Daoy (cell line): ENCODE measurements at regions not wholly inside any gene's neighbourhood (a gene's known extent, or its start where the extent isn't known, plus 50 kb on each side); places are given as distances from the start of the nearest gene placed in this dataset.
"Not testable (repeated sequence)": the region's sequence is repeated elsewhere in the genome, so short reads cannot be mapped to it uniquely, and the experiment has no call there.

Experiments
- DNase-seq: peaks from one replicate; pipeline ENCODE4 v3.0.0-alpha.2; 2015; ENCODE audit warnings: low read depth

GRCh38 chr21:20760221-20760620 is 238.0 kb upstream of the NCAM2 start:
- no peak for DNase-seq

GRCh38 chr21:20774737-20775136 is 223.5 kb upstream of the NCAM2 start:
- no peak for DNase-seq

DNA sequence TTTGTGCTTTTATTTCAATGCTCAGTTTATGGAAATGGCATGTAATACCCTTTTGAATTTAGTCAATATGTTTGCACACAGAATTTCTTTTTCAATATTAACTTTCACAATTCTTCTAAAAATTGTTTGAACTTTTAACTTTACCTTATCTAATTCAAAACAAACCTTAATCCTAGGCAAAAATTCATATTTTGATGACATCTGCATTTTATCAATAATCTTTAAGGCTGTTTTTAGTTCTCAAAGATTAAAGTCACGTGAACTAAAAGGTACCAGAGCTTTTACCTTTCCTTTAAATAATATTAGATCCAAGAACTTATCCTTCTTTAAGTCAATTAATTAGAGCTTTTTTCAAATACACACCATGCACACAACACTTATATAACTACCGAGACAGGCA is 218.9 kb upstream of the NCAM2 start:
- DNase-seq: no peak

DNA sequence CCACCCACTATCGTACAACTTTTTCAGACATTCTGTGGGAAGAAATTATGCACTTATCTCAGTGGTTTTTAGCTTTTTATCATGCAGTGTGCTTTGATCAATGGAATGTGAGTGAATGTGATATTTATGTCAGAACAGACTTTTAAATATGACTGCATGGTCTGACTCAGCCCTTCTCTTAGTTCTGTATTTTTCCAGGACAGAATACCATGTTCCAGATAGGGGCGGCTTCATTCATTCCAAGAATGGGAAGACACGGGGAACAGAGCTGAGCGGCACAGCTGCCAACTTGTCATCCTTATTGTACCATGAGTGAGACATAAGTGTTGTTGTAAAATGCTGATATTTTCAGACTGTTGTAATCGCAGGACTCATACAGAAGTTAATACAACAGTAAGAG is 214.6 kb upstream of the NCAM2 start:
- peak; percentile 4 for DNase-seq

- no peak for DNase-seq
Observed at GRCh38 chr21:20789729-20790500, 208.3 kb upstream of the NCAM2 start.

DNA sequence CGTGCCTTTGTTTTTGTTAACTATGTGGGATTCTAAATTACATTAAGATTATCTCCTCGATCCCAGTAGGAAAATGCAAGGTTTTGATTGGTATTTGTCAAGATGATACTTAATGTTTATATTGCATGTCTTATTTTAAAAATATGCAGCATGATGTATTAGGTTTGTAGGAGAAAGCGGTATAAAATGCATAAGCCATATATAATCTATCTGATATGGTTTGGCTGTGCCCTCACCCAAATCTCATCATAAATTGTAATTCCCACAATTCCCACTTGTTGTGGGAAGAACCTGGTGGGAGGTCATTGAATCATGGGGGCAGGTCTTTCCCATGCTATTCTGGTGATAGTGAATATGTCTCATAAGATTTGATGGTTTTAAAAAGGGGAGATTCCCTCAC is 198.1 kb upstream of the NCAM2 start:
- DNase-seq: no peak

DNA sequence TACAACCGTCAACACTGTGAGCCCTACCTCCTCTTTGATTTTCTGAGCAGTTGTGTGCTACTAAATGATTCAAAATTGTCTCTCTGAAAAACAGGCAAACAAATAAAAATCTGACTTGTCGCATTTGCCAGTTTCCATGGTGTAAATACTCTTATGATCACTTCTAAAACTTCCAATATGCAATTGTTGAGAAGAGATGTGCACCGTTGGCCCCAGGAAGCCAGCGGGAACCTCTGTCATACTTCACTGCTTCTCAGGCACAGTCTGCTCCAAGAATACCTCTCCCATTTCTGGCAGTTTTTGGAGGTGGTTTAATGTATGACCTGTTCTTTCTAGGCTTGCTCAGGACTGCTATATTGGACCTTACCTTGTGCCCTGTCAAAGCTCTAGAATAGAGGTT is 196.0 kb upstream of the NCAM2 start:
- DNase-seq: no peak

- DNase-seq: no peak
Observed at GRCh38 chr21:20802631-20803260, 195.5 kb upstream of the NCAM2 start.

- DNase-seq: no peak
Observed at GRCh38 chr21:20811702-20812101, 186.5 kb upstream of the NCAM2 start.

DNA sequence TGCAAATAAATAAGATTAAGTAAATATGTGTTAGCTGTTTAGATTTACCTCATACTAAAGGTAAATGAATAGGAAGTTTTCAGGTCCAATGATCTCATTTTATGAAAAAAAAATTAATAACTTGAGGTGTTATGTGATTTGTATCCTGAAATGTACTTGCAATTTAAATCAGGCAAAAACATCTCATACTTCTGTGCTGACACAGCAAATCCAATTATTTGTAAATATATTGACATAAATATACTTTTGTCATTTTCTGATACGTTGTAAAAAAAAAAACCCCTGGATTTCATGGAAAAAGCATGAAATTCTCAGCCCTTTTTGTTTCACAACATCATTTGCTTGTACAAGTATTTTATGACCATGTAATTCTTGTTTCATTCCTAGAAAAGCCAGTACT is 184.1 kb upstream of the NCAM2 start:
- no peak for DNase-seq

- peak; percentile 1 for DNase-seq
Observed at GRCh38 chr21:20822666-20823065, 175.5 kb upstream of the NCAM2 start.

DNA sequence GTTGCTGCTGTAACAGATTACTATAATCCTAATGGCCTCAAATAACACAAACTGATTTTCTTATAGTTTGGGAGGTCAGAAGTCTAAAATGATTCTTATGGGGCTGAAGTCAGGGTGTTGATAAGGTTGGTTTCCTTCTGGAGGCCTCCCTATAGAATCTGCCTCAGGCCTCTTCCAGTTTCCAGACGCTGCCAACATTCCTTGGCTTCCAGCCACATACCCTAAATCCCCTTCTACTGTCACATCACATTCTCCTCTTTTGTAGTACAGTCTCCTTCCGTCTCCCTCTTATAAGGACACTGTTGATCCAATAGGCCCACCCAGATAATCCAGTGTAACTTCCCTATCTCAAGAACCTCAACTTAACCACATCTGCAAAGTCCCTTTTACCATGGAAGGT is 145.3 kb upstream of the NCAM2 start:
- peak; percentile 2 for DNase-seq

- DNase-seq: no peak
Observed at GRCh38 chr21:20856926-20857325, 141.3 kb upstream of the NCAM2 start.

DNA sequence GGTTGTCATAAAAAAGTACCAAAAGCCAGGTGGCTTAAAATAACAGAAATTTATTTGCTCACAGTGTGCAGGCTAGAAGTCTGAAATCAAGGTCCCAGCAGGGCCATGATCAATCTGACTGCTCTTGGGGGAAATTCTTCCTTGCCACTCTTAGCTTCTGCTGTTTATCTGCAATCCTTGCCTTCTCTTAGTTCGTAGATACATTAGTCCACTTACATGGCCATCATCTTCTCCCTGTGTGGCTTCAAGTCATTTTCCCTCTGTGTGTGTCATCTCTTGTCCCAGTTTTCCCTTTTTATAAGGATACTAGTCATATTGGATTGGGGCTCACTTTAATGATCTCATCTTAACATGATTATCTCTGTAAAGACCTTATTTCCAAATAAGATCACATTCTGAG is 124.0 kb upstream of the NCAM2 start:
- DNase-seq: no peak

DNA sequence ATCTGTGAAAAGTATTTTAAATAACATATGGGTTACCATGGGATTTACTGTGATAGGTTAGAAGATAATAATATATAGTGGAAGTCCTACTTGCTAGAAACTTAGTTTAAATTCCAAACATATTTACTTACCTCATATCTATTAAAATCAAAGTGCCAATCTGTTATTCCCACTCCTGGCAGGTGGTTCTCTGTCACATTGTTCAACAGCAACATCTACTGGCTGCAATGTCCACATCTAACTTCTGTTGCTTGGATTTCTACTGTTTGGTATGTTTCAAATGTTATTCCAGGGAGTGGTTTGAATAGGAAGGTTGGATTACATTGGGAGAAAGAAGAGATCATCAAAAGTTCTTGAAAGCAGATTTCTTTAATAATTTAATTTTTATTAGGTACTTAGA is 122.5 kb upstream of the NCAM2 start:
- no peak for DNase-seq

DNA sequence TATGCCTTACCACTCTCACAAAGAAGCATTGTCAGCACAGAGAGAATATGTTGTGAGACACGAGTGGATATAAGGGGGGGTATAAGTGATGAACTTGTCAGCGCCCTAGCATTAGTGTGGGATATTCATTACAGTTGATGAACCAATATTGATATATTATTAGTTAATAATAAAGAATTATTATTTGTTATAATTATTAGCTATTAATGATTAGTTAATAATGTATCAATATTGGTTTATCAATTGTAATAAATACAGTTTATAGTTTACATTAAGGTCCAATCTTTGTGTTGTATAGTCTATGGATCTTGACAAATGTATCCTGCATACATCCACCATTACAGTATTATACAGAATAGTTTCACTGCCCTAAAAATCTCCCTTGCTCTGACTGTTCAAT is 120.2 kb upstream of the NCAM2 start:
- no peak for DNase-seq

DNA sequence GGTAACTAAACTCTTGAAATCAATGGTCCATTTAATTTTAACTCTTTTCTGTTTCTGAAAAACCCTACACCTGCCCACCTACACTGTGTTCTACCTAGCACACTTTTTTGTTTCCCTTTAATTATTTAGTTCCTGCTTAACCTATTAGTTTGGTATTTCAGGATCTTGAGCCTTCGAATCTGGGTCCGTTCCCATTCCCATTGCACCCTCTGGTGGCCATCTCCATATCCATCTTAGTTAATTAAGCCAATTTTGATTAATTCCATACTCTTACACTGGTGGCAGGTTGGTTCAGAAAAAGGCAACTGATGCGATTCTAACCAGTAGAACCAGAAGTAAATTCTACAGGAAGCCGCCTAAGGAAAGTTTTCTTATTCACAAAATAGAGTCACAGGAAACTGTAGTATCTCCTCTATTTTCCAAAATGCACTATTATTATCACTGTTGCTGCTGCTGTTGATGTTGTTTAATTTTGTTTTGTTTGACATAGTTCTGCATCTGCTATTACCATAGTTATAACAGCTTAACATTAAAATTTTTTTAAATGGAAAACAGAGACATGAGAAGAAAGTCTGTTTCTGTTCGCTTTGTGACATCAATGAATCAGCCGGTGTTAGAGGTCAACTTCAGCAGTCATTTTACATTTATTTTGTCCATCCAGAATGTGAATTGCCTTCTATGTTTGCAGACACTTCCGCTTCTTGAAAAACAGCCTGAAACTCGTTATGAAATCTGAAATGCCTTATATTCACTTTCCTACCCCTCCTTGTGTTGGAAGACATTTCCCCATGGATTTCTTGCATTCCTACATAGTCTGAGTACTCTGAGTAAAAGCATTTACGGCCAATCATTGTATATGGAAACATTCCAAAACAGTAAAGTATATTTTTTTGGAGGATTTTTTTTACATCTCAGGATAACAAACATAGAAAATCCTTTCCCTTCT is 115.5 kb upstream of the NCAM2 start:
- DNase-seq: peak; percentile 28

GRCh38 chr21:20883408-20883800 is 114.8 kb upstream of the NCAM2 start:
- DNase-seq: no peak

DNA sequence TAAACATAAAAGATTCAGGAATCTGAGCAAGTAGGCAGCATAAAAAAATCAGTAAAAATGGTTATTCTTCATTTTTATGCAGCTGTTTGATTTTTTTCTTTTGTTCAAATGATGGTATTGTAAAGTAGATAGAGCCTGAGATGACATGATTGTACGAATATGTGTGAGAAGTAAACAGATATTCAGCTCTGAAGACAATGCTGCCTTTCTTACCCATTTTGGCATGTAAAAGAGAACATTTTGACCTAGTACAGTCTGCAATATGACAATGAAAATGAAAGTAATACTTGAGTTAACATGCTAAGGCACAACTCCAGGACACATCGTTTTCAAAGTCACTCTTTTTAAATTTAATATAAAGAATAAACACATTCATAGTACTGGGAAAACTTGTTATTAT is 95.7 kb upstream of the NCAM2 start:
- DNase-seq: no peak

DNA sequence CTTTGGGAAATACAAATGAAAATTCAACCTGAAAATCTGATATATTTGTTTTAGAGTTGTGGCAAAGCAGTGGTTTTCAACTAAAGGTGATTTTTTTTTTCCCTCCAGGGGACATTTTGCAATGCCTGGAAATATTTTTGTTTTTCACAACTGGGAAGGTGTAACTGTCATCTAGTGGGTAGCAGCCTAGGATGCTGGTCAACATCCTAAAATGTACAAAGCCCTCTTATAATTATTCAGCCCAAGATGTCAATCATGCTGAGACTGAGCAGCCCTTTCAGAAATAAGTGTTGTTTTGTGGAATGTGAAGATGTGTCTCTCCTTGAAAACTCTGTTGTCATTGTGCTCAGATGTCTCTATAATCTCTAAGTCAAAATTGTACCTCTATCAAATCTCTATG is 95.2 kb upstream of the NCAM2 start:
- DNase-seq: no peak

DNA sequence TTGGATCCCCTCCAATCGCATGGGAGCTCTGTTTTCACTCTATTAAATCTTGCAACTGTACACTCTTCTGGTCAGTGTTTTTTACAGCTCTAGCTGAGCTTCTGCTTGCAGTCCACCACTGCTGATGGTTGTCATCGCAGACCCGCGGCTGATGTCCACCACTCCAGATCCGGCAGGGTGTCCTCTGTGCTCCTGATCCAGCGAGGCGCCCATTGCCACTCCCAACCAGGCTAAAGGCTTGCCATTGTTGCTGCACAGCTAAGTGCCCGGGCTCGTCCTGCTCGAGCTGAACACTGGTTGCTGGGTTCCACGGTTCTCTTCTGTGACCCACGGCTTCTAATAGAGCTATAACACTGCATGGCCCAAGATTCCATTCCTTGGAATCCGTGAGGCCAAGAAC is 70.7 kb upstream of the NCAM2 start:
- not testable (repeated sequence) for DNase-seq

DNA sequence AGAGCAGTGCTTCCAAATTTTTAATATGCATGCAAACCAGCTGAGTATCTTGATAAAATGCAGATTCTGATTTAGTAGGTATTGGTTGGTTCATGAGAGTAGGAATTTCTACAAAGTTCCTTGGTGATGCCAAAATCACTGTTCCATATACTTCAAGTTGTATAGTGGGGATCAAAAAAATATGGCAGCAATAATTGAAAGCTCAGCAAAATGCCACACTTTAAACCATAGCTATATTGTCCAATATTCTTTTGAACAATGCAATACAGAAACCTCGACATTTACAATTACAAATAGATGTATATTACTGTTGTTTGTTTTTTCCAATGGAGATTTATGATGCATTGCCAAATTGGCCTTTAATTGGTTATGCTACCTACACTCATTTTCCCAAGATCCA is 55.7 kb upstream of the NCAM2 start:
- no peak for DNase-seq

DNA sequence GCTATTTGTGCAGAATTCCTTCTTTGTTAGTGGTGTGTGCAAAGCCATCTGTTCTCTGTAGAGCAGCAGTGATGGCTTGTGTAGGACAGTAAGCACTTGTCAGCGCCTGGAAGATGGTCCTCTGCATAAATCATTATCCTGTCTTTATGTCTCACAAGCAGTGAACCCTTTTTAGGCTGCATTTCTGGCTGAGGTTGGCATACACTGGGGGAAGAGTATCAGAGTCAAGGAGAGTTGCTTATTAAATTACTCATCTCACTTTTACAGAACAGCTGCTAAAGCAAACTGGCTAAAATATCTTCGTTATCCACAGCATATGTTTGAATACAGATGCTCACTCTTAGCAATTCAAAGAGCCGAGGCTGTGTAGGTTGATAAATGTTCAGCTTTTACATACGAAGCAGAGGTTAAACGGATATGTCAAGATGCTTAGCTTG is 54.6 kb upstream of the NCAM2 start:
- DNase-seq: no peak
